ENCODE measurements at regions not wholly inside any gene's neighbourhood (a gene's known extent, or its start where the extent isn't known, plus 50 kb on each side); places are given as distances from the start of the nearest gene placed in this dataset.

GRCh38 chr16:55240888-55241287, 83.1 kb upstream of the IRX6 start:
- no peaks in the 10 kb centered on the region for H3K27me3 ChIP-seq (ENCODE audit: control insufficient read depth, extremely low read depth, insufficient read depth, low read length)
- H3K4me3 ChIP-seq (ENCODE audit: control insufficient read depth in 2 of 3, extremely low read depth in 1 of 3, insufficient read depth in 2 of 3, low read depth in 1 of 3, low read length in 3 of 3) = no peak overlapping the region
- H3K4me1 ChIP-seq (ENCODE audit: control insufficient read depth, extremely low read depth, insufficient read depth, low read length) = no peaks in the 10 kb centered on the region
- TF ChIP-seq CTCF (optimal IDR thresholded peaks at IDR 0.05 in 1 of 3, IDR thresholded peaks at IDR 0.05 in 1 of 3, conservative IDR thresholded peaks at IDR 0.05 in 1 of 3; ENCODE audit: extremely low read depth in 1 of 3, insufficient read depth in 2 of 3, low read length in 3 of 3) (no peak), EZH2 (IDR thresholded peaks at IDR 0.05; ENCODE audit: low read length) (no peak)
- FAIRE-seq (no peak), DNase-seq (ENCODE audit: low read depth, low spot score) (no peak)
- no peak overlapping the region for H3K4me2 ChIP-seq (ENCODE audit: control insufficient read depth, extremely low read depth, insufficient read depth, low read depth, low read length)
- no peaks in the 10 kb centered on the region for H3K79me2 ChIP-seq (ENCODE audit: control insufficient read depth, insufficient read depth, low read length)
- dilution Hi-C loops (cut with MboI; ENCODE audit: extremely low pct_ligation_motif_present, low sequenced_read_pairs) = loop anchor here (10.0 kb wide), 1 partner anchor 56 kb away; no protein-coding TSS in a partner anchor
- no peak overlapping the region for H3K27ac ChIP-seq (ENCODE audit: control insufficient read depth, insufficient read depth, low read length)
- no peaks in the 10 kb centered on the region for H4K20me1 ChIP-seq (ENCODE audit: control insufficient read depth, extremely low read depth, insufficient read depth, low read length)
- no peak overlapping the region for H2AFZ ChIP-seq (ENCODE audit: control insufficient read depth, low read length)
- H3K36me3 ChIP-seq (ENCODE audit: control insufficient read depth in 2 of 2, extremely low read depth in 1 of 2, insufficient read depth in 2 of 2, low read length in 2 of 2) = no peaks in the 10 kb centered on the region
- no peaks in the 10 kb centered on the region for H3K9me3 ChIP-seq (ENCODE audit: control insufficient read depth, low read depth, low read length)
- H3K9ac ChIP-seq (ENCODE audit: control insufficient read depth, extremely low read depth, insufficient read depth, low read length) = no peak overlapping the region
- H3K9me1 ChIP-seq (ENCODE audit: control insufficient read depth, extremely low read depth, insufficient read depth, low read length) = no peaks in the 10 kb centered on the region

GRCh38 chr16:55242667-55243066, 81.3 kb upstream of the IRX6 start:
- no peaks in the 10 kb centered on the region for H3K27me3 ChIP-seq (ENCODE audit: control insufficient read depth, extremely low read depth, insufficient read depth, low read length)
- dilution Hi-C loops (cut with MboI; ENCODE audit: extremely low pct_ligation_motif_present, low sequenced_read_pairs) = loop anchor here (10.0 kb wide), 1 partner anchor 58 kb away; no protein-coding TSS in a partner anchor
- TF ChIP-seq CTCF (optimal IDR thresholded peaks at IDR 0.05 in 1 of 3, IDR thresholded peaks at IDR 0.05 in 1 of 3, conservative IDR thresholded peaks at IDR 0.05 in 1 of 3; ENCODE audit: extremely low read depth in 1 of 3, insufficient read depth in 2 of 3, low read length in 3 of 3) (no peak), EZH2 (IDR thresholded peaks at IDR 0.05; ENCODE audit: low read length) (no peak)

More at GRCh38 chr16:55242667-55243066, 81.3 kb upstream of the IRX6 start:
- Histone ChIP-seq H3K9me1 (ENCODE audit: control insufficient read depth, extremely low read depth, insufficient read depth, low read length) (no peaks in the 10 kb centered on the region), H4K20me1 (ENCODE audit: control insufficient read depth, extremely low read depth, insufficient read depth, low read length) (no peaks in the 10 kb centered on the region), H3K27ac (ENCODE audit: control insufficient read depth, insufficient read depth, low read length) (no peak overlapping the region), H2AFZ (ENCODE audit: control insufficient read depth, low read length) (no peak overlapping the region), H3K4me3 (ENCODE audit: control insufficient read depth in 2 of 3, extremely low read depth in 1 of 3, insufficient read depth in 2 of 3, low read depth in 1 of 3, low read length in 3 of 3) (no peak overlapping the region), H3K79me2 (ENCODE audit: control insufficient read depth, insufficient read depth, low read length) (no peaks in the 10 kb centered on the region), H3K9me3 (ENCODE audit: control insufficient read depth, low read depth, low read length) (no peaks in the 10 kb centered on the region), H3K4me2 (ENCODE audit: control insufficient read depth, extremely low read depth, insufficient read depth, low read depth, low read length) (no peak overlapping the region), H3K36me3 (ENCODE audit: control insufficient read depth in 2 of 2, extremely low read depth in 1 of 2, insufficient read depth in 2 of 2, low read length in 2 of 2) (no peaks in the 10 kb centered on the region), H3K9ac (ENCODE audit: control insufficient read depth, extremely low read depth, insufficient read depth, low read length) (no peak overlapping the region), H3K4me1 (ENCODE audit: control insufficient read depth, extremely low read depth, insufficient read depth, low read length) (no peaks in the 10 kb centered on the region)
- DNase-seq (ENCODE audit: low read depth, low spot score) (no peak), FAIRE-seq (no peak)
